ENCODE measurements at regions not wholly inside any gene's neighbourhood (a gene's known extent, or its start where the extent isn't known, plus 50 kb on each side); places are given as distances from the start of the nearest gene placed in this dataset.

- TF ChIP-seq CTCF (IDR thresholded peaks at IDR 0.05) (no peak), POLR2AphosphoS5 (IDR thresholded peaks at IDR 0.05; ENCODE audit: insufficient read depth in 1 of 2, low read depth in 1 of 2) (no peak)
Observed at GRCh38 chr15:53074221-53074620, 284.1 kb upstream of the ONECUT1 start.

Measured in vagina (tissue), 2 donors.